ENCODE measurements at regions not wholly inside any gene's neighbourhood (a gene's known extent, or its start where the extent isn't known, plus 50 kb on each side); places are given as distances from the start of the nearest gene placed in this dataset.

DNA sequence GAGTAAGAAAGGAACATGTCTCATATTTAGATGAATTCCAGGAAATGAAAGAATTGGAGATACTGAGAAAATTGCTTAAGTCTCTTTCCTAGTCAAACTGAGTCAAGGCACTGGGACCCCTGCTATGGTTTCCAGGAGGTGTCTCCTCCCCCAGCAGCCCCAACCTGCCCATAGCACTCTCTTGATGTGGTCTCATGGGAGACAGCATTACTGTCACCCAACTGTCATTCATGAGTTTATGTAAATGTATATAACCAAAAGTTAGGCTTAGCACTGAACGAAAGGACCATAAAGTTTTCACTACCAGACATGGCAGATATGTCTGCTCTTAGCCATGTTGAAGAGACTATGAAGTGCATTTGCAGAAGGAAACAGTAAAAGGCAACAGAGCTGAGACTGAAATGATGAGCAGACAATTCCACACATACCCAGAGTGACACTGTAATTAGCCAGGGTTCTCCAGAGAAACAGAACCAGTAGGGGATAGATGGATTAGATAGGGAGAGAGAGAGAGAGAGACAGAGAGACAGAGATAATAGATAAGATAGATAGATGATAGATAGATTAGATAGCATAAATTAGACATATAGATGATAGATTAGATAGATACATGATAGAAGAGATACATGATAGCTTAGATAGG, 328.1 kb downstream of the BRD1 start:
- no peak for DNase-seq

DNA sequence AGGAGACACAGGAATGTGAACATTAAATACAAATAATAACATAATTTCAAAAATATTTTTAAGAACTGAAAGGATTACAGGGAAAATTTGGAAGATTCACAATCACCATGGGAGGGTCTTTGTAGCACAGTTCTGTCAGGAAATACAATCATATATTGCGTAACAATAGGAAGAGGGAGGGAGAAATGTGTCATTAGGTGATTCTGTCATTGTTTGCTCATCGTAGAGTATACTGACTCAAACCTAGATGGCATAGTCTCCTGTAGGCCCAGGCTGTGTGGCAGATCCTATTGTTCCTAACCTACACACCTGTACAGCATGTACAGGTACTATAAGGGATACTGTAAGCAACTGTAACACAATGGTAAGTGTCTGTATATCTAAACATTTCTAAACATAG, 330.4 kb downstream of the BRD1 start:
- DNase-seq = no peak

DNA sequence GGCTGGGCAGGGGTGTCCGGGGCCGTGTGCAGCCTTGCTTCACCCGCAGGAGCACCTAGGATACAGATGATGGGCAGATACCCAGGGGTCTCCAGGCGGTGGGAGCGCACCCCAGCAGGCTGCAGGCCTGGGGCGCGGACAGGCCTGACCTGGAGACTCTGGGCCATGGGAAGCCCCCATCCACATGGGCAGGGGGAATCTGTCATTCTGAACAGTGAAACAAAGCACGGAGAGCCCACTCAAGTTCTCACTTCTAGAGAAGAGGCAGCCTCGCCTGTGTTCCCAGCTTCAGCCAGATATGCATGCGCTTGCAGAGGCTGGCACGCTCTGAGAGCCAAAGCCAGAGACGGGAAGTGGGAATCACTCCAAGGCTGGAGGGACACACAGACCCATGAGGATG, 333.1 kb downstream of the BRD1 start:
- no peak for DNase-seq

DNA sequence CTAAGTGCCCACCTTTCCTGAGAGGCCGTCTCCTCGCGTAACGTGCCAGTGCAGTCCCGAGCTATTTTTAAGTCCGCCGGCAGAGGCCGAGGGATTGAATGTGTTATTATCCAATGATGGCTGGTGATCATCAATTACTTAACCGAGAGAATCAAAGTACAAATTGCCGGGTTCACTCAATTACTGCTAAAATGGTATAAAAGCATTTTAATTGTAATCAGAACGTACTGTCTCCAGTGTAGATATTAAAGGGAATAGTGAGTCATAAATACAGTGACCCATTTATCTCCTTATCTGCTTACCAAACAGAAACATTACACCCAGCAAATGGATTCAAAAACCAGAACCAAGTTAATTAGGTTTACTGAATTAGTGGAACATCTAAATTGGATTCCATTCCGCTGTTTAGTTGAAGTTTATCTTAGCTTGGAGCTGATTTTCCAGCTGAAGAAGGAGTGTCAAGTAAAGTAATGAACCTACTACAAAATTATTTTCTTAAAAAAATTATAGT, 334.9 kb downstream of the BRD1 start:
- DNase-seq = no peak

DNA sequence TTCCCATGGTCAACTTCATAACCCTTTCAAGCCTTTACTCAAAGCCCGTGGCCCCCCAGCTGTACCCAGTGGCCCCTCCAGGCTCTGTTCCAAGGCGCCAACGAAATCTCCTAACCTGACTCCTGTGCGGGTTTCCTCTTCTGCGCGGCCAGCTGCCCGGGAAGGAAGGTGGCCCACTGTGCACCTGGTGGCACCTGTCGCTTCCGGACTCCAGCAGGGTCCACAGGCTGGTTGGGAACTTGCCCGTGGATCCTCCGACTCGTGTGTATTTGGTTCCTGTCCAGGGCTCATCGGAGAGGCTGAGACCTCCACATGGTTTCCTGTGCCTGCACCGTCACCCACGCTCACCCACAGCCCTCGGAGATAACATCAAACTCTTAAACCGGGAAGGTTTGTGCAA, 335.4 kb downstream of the BRD1 start:
- DNase-seq = no peak

DNA sequence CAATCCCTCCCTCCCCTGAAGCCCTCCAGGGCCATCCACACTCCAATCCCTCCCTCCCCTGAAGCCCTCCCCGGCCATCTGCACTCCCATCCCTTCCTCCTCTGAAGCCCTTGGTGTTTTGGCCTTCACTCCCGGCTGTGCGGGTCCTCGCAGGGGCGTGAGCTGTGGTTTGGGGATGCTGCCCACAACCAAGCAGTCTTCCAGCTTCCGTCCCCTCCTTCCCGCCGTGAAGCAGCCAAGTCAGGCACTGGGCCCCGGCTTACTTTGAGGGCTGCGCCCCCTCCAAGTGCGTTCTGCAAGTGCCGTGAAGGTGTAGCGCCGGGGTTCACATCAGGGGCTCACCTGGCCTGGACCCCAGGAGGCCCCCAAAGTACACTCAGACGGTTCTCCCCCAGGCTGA, 335.9 kb downstream of the BRD1 start:
- DNase-seq = no peak

DNA sequence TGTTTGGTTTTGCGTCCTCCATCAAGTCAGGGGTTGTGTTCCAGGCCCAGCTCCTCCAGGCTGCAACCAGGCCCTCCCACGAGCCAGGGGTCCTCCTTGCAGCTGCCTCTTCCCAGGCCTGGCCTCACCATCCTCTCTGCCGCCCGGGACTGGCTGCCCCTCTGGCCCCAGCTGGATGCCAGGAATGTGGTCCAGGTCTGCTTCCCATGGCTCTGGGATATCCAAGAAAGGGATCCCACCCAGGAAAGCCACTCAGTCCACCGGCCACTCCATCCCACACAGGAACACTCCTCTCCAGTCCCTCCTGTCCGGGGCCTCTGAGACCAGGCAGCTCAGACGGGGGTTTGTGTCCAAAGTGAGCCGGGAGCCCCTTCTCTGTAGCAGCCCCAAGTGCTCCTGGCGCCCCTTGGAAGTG, 336.4 kb downstream of the BRD1 start:
- no peak for DNase-seq

DNA sequence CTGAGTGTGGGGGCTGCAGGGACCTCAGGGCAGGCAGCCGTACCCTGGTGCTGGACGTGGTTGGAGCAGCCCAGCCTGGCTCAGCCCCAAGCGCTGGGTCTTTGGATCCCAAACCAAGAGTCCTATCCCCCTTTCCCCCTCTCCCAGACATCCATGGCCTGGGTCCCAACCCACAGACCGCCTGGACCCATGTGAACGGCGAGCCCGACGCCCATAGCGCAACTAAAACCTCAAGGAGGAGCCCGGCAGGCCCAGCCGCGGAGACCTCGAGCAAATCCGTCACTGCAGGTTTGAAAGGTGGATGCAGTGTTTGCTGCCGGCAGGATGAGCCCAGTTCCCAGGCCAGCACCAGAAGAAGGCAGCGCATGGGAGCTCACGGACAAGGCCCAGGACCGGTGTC, 337.0 kb downstream of the BRD1 start:
- no peak for DNase-seq

DNA sequence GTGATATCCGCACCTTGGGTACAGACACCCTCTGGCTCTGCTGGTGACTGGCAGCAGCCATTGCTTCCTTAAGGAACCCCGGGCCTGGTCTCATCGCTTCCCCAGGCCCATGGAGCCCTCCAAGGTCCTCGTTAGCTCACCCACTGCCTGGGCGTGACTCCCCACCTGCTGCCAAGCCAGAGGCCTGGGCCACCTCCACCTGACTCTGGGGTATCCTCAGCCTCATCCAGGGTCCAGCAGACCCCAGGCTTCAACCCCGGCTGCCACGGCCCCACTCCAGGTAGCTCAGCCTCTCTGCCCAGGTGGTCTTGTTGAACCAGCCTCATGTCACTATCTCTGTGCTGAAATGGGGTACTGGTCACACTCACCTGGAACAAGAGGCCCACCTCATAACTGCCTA, 337.9 kb downstream of the BRD1 start:
- no peak for DNase-seq

DNA sequence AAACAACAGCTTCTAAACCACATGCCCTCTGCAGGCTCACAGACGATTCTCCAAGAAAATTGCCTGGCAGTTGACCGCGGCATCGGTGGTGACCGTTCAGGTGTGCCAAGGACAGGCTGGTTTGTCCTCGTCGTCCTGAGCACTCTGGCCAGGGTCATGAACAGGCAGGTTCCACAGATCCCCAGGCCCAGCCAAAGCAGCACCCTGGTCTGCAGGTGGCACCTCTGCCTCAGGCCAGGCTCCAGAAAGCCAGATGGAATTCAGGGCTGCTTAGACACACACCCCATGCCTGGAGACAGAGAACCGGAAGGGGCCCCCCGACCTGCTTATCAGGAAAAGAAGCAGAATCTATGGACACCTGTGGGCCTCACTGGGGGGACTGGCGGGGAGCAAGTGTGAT, 338.7 kb downstream of the BRD1 start:
- no peak for DNase-seq

DNA sequence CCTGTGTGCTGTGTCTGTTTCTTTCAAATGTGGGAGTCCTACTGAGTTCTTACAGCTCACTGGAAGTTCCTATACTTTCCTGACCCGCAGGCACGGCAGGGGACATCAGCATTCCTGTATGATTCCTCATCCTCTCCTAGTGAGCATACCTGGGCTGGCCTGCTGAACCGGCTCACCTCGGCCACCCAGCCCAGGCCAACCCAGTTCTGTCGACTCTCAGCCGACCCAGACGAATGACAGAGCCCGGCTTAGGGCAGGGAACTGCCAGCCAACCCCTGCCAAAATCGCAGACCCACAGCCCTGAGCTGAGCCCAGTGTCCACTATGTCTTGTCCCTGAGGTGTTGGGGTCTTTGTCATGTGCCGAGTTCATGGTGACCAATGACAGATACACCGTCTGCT, 339.7 kb downstream of the BRD1 start:
- DNase-seq = no peak

DNA sequence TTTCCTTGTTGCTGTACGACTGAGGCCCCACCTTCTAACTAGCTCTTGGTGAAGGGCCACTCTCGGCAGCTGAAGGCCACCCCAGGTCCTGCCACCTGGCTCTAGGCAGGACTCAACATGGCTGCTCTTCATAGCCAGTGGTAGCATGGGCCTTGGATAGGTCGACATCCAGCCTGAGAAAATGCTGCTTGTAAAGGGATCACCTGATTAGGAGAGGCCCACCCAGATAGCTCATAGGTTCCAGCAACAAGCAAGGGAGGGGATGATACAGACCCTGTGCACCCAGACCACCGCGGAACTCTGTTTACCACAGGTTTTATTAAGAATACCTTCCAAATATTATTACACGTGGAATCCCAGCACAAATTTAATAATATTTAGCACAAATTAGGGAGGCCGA, 341.4 kb downstream of the BRD1 start:
- DNase-seq = no peak

DNA sequence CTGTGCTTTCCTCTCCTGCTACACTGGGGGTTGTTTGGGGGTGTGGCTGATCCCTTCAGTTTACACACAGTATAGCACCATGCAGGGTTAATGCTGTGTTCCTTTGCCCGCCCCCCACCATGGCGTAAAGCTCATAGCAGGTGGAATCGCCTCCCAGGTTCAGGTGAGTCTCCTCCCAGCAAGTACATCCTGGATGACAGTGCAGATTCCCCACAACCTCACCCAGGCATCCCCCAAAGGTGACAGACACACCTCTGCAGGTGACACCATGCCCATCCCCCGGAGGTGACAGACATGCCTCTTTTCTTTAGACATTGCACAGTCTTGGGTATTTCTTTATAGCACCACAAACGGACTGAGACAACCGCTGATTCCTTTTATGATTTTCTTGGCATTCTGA, 343.7 kb downstream of the BRD1 start:
- DNase-seq = no peak

DNA sequence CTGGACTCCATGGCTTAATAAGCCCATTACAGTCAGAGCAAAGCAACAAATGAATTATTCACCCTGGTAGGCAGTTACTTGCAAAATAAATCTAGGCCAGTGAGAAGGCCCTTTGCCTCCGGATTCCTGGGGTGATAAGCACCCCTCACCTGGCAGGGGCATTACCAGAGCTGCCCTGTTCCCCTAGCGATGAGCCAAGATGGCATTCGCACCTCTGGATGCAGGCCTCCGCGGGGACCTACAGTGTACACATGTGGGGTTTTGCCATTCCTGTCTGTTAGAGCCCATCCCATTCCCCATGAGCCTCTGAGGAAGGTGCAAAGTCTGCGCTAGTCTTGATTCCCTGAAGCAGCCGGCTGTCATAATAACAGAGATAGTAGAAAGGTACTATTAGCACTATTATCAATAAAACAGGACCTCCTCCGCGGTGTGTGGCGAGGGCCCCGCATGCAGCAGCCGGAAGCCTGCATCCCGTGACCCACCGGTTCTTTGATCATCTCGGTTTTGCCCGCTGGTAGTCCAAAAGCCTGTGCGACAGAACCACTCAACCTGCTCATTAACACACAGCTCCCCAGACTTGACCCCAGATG, 344.3 kb downstream of the BRD1 start:
- no peak for DNase-seq

DNA sequence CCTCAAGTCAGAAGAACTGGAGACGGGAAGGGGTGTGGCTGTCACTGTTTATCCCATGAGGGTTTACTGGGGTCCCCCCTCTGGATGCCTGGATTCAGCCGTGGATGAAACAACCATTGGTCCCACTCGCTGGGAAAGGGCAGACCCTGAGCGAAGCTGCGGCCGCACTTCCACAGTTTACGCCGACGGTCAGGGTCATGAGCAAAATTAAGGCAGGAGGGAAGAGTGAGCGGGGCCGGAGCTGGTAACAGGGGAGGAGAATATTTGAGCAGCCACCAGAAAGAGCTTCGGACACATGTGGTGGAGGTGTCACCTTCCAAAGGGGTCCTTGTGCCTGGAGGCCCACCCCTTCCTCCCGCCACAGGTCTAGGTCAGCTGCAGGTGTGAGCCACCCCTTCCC, 344.9 kb downstream of the BRD1 start:
- DNase-seq = no peak

DNA sequence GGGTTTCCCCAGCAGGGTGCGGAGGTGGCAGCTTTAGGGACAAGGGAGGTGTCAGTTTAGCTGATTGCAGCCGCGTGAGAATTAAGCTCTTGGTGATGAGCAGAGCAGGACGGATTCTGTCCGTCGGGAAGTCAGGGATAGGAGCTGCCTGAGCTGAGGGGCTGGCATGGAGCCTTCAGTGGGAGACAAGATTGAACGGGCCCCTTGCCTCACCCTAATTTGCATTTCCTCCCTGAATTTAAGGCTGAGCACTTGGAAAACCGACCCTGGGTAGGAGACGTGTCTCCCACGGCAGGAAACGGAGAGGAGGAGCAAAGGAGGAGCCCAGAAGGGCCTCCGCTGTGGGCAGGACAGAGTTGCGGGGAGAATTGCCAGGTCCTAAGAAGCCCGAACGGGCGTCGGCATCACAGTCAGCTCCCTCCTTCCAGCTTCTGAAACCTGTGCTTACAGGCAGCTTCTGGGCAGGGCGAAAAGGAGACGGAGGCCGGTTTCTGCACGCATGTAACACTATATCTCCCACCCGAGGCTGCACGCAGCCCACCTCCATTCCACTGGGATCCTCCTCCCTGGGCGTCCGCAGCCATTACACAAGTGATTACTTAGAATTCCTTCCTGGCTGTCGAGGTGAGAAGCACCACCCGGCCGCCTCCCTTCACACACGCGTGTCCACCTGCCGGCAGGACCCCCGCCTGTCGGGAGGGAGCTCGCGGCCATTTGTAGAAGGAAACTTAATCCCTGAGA, 345.8 kb downstream of the BRD1 start:
- DNase-seq = no peak

DNA sequence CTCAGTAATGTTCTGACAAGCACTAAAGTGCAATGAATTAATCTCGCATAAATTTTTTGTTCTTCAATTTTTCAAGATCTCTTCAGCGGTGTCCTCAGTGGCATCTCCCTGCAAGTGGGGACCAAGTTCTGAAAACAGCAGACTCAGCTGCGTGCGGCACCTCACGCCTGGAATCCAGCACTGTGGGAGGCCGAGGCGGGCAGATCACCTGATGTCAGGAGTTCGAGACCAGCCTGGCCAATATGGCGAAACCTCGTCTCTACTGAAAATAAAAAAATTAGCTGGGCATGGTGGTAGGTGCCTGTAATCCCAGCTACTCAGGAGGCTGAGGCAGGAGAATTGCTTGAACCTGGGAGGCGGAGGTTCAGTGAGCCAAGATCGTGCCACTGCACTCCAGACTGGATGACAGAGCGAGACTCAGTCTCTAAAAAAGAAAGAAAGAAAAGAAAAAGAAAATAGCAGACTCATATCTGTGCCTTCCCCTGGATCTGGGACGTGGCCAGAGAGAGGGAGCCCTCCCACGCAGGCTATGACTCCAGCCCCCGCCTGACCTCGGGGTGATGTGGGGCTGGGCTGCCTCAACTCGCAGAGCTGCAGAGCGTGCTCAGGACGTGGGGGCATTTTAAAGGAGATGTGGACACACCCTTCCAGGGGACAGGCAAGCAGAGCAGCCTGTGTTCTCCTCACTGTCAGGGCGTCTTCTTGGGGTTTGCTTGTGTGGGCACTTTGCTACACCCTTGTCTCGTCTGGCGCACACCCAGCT, 346.6 kb downstream of the BRD1 start:
- DNase-seq = no peak

DNA sequence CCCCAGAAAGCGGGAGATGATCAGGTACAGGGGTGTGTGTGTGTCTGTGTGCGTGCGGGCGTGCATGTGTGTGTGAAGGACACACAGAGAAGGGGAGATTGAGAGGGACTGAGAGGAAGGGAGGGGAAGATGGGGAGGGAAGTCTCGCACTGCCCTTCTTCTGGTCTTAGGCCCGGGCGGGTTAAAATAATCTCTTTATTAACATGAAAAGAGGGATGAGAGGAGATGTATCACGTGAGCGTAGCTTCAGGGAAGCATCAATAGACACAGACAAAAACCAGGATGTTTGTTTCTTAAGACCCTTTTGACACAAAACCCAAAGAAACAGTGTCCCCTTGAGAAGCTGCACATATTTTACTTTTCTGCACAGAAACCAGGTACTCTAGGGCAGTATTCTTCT, 347.3 kb downstream of the BRD1 start:
- DNase-seq = no peak

DNA sequence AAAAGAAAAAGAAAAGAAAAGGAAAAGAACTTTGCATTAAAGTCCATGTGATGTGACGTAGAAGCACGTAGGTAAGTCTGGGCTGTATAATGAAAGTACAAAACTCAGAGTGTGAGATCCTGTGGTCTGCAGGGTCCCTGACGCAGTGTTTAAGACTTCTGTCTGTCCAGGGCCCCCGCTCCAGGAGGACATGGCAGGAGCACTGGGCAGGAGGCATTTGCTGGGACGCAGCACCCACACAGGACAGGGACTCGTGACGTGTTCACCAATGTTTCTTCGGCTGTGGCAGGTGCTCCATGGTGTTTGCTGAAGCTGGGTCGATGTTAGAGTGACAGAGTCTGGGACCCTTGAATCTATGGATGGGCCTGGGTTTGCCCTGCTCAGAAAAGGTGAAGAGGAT, 348.1 kb downstream of the BRD1 start:
- DNase-seq = no peak

DNA sequence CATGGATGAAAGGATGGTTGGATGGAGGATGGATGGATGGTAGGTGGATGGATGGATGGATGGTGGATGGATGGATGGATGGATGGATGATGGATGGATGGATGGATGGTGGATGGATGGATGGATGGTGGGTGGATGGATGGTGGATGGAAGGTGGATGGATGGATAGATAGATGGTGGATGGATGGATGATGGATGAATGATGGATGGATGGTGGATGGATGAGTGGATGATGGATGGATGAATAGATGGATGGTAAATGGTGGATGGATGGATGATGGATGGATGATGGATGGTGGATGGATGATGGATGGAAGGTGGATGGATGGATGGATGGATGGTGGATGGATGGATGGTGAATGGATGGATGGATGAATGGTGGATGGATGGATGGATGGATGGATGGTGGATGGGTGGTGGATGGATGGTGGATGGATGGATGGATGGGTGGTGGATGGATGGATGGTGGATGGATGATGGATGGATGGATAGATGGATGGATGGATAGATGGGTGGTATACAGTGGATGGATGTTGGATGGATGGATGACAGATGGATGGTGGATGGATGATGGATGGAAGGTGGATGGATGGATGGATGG, 350.8 kb downstream of the BRD1 start:
- no peak for DNase-seq

DNA sequence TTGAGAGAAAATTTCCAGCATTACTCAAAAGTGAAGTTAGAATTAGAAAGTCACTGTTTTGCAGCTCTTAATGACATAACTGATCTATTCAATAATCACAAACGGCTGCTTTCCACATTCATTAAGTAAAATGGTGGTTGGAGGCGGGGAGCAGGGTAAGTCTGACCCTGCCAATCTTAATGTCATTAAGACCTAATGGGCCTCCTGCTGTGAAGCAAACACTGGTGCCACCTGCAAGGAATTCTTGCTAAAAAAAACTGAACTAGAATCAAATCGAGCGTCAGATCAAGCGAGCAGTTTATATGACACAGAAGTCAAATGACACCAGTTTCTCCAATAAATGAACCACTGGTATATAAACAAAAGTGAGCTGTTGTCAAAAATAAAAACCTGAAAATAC, 351.5 kb downstream of the BRD1 start:
- no peak for DNase-seq

DNA sequence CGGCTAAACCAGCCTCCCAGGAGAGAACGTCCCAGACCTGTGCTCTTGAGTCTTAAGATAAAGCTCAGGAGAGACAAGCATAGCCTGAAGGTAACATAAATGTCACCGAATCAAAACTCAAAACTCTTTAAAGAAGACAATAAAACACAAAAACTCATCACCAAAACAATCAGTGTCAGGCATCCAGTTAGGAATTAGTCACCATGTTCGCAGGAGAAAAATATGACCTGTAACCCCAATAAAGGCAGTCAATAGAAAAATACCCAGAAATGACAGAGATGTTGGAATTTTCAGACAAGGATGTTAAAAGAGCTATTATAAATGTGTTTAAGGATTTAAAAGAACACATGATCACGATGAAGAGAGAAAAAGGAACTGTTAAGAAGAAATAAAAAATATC, 352.4 kb downstream of the BRD1 start:
- DNase-seq = no peak

DNA sequence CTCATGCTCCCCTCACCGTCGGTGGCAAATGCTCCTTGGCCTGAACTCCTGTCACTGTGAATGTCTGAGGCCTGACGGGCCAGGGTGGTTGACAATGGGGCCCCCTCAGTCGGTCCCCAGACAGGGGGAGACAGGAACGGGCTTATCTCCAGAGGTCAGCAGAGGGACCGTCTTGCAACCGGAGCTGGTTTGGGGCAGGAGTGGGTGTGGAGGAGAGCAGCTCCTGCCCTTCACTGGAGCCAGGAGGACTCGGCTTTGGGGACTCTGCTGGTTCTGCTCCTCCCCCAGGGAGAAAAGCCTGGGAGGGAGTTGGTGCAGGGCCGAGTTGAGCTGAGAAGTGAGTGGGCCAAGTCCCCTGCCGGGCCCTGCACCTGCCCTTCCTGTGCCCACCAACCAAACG, 354.4 kb downstream of the BRD1 start:
- no peak for DNase-seq
